ENCODE measurements at regions not wholly inside any gene's neighbourhood (a gene's known extent, or its start where the extent isn't known, plus 50 kb on each side); places are given as distances from the start of the nearest gene placed in this dataset.

DNA sequence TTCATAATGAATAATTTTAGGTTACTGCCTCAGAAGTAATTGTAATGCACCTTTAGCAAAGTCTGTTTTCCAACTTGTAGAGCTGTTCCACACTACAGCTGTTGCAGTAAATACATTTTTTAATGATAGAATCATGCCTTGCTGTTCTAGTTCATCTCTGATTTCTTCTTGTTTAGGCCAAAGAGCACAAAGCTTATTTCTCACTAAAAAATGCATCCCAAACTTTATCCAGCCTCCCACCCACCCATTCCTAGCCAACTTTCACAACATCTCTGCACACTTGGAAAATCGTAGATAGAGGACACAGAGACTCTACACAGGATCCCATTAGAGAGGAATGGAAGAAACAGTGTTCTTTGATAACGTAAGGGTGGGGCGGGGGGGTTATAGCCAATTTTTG, 252.2 kb upstream of the DYNLRB2 start:
- Histone ChIP-seq H3K4me2 (ENCODE audit: insufficient read depth, insufficient read length, low read length) (no peak overlapping the region), H3K9me3 (ENCODE audit: control insufficient read depth, low read depth, low read length) (no peaks in the 10 kb centered on the region), H3K79me1 (ENCODE audit: insufficient read depth, low read depth, low read length, poor library complexity, severe bottlenecking) (no peaks in the 10 kb centered on the region), H3K23ac (ENCODE audit: insufficient read length, low read depth, low read length) (no peak overlapping the region), H2BK20ac (ENCODE audit: low read depth, low read length, poor library complexity, severe bottlenecking) (no peak overlapping the region), H3K23me2 (ENCODE audit: insufficient read length, low read depth, low read length, poor library complexity, severe bottlenecking) (no peaks in the 10 kb centered on the region), H2BK12ac (ENCODE audit: insufficient read length, low read depth, low read length) (no peak overlapping the region), H3T11ph (ENCODE audit: low read length) (no peak overlapping the region), H3K18ac (ENCODE audit: insufficient read length, low read depth, low read length) (no peak overlapping the region), H2AFZ (ENCODE audit: low read length) (no peak overlapping the region), H4K91ac (ENCODE audit: insufficient read length, low read depth, low read length) (no peak overlapping the region), H3K4ac (ENCODE audit: low read depth, low read length) (no peak overlapping the region), H4K20me1 (ENCODE audit: control insufficient read depth, insufficient read depth, insufficient read length) (no peaks in the 10 kb centered on the region), H2BK5ac (ENCODE audit: insufficient read length, low read length) (no peak overlapping the region), H3K9ac (ENCODE audit: extremely low read depth, insufficient read length, low read length) (no peak overlapping the region), H3K27me3 (ENCODE audit: insufficient read depth, low read length) (no peaks in the 10 kb centered on the region), H3K27ac (ENCODE audit: insufficient read length, low read depth, low read length) (no peak overlapping the region), H4K5ac (ENCODE audit: insufficient read length, low read depth, low read length) (no peak overlapping the region), H2BK15ac (ENCODE audit: low read depth, low read length) (no peak overlapping the region), H3K4me1 (ENCODE audit: insufficient read depth, low read length) (no peaks in the 10 kb centered on the region), H4K8ac (replicated peaks; ENCODE audit: insufficient read length, low read depth, low read length) (no peak overlapping the region), H2AK5ac (ENCODE audit: insufficient read length, low read length) (no peak overlapping the region), H2BK120ac (ENCODE audit: low read depth, low read length, poor library complexity, severe bottlenecking) (no peak overlapping the region), H3K56ac (ENCODE audit: insufficient read length, low read depth, low read length) (no peak overlapping the region), H3K79me2 (ENCODE audit: insufficient read depth, low read length) (no peaks in the 10 kb centered on the region), H3K14ac (ENCODE audit: insufficient read depth, low read length) (no peak overlapping the region)
- H3K36me3 Mint-ChIP-seq (ENCODE audit: insufficient read depth in 1 of 3, low read depth in 3 of 3) = 0 out of 7 replicates have a peak, but pooled peaks cover 0 to 3% (median 0%) of the 10 kb centered on the region in 3 experiments
- no peak overlapping the region for H3K4me3 Mint-ChIP-seq
- no peak for DNase-seq
- WGBS (ENCODE audit: extremely low coverage, insufficient read length, low lambda C conversion rate) = no CpG with 5 or more reads among the region's 3 CpGs
- H3K27ac Mint-ChIP-seq = no peak overlapping the region
- TF ChIP-seq, protein P1, sequence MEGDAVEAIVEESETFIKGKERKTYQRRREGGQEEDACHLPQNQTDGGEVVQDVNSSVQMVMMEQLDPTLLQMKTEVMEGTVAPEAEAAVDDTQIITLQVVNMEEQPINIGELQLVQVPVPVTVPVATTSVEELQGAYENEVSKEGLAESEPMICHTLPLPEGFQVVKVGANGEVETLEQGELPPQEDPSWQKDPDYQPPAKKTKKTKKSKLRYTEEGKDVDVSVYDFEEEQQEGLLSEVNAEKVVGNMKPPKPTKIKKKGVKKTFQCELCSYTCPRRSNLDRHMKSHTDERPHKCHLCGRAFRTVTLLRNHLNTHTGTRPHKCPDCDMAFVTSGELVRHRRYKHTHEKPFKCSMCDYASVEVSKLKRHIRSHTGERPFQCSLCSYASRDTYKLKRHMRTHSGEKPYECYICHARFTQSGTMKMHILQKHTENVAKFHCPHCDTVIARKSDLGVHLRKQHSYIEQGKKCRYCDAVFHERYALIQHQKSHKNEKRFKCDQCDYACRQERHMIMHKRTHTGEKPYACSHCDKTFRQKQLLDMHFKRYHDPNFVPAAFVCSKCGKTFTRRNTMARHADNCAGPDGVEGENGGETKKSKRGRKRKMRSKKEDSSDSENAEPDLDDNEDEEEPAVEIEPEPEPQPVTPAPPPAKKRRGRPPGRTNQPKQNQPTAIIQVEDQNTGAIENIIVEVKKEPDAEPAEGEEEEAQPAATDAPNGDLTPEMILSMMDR (conservative IDR thresholded peaks at IDR 0.05) = no peak
- H3K4me1 Mint-ChIP-seq = no peaks in the 10 kb centered on the region
- H3K27me3 Mint-ChIP-seq (ENCODE audit: low read depth) = no peaks in the 10 kb centered on the region; the same call in 1 of the 2 replicates
- no peaks in the 10 kb centered on the region for H3K9me3 Mint-ChIP-seq

All from H9 (cell line).